ENCODE measurements at regions not wholly inside any gene's neighbourhood (a gene's known extent, or its start where the extent isn't known, plus 50 kb on each side); places are given as distances from the start of the nearest gene placed in this dataset.

GRCh38 chr20:52534616-52535015 is 343.0 kb upstream of the ZFP64 start:
- Histone ChIP-seq H3K9ac (ENCODE audit: low read depth, low read length) (no peak overlapping the region), H3K4me3 (ENCODE audit: insufficient read depth, low read depth, low read length) (no peak overlapping the region), H3K4ac (ENCODE audit: low read depth, low read length) (no peak overlapping the region), H3K27ac (ENCODE audit: insufficient read depth, low read length) (no peak overlapping the region), H3K56ac (ENCODE audit: extremely low read depth, insufficient read depth, low read length) (no peak overlapping the region), H3K9me3 (ENCODE audit: control insufficient read depth, insufficient read depth, low read length) (peaks cover 2% of the 10 kb centered on the region), H3K27me3 (ENCODE audit: control insufficient read depth, insufficient read depth, low read length) (no peaks in the 10 kb centered on the region; the same call in 1 of the 2 replicates), H2BK120ac (ENCODE audit: low read depth, low read length) (no peak overlapping the region), H3K4me2 (ENCODE audit: low read depth, low read length) (no peak overlapping the region), H4K5ac (ENCODE audit: low read depth, low read length) (no peak overlapping the region), H2AFZ (replicated peaks; ENCODE audit: low read length, poor library complexity) (no peak overlapping the region), H2BK15ac (ENCODE audit: low read depth, low read length) (no peak overlapping the region), H4K91ac (ENCODE audit: insufficient read depth, low read depth, low read length) (no peak overlapping the region), H3K14ac (replicated peaks; ENCODE audit: low read depth, low read length) (no peak overlapping the region), H3K18ac (ENCODE audit: low read depth, low read length) (no peak overlapping the region), H3K36me3 (ENCODE audit: control insufficient read depth, insufficient read depth, low read length) (no peaks in the 10 kb centered on the region), H4K20me1 (ENCODE audit: insufficient read depth, low read length) (no peaks in the 10 kb centered on the region), H3K4me1 (ENCODE audit: control insufficient read depth, insufficient read depth, low read length) (0 out of 2 replicates have a peak, but pooled peaks cover 2% of the 10 kb centered on the region), H2BK5ac (ENCODE audit: low read depth, low read length, poor library complexity, severe bottlenecking) (no peak overlapping the region), H3K79me1 (ENCODE audit: low read depth in 1 of 2, low read length in 2 of 2) (no peaks in the 10 kb centered on the region), H3K23ac (ENCODE audit: low read depth, low read length) (no peak overlapping the region), H2AK5ac (ENCODE audit: low read depth, low read length) (no peak overlapping the region), H3K9me1 (ENCODE audit: insufficient read depth, low read length) (no peaks in the 10 kb centered on the region), H4K8ac (ENCODE audit: low read depth in 2 of 2, low read length in 2 of 2) (no peak overlapping the region), H2AK9ac (replicated peaks; ENCODE audit: low read depth, low read length, poor library complexity) (no peak overlapping the region), H2BK20ac (ENCODE audit: low read depth, low read length) (no peak overlapping the region)
- WGBS, 2 experiments (ENCODE audit: extremely low coverage in 2 of 2, insufficient read length in 1 of 2) = no CpG with 5 or more reads among the region's 4 CpGs
- POLR2A ChIA-PET (ENCODE audit: unreplicated experiment) = no interaction called here
- TF ChIP-seq, protein P1, sequence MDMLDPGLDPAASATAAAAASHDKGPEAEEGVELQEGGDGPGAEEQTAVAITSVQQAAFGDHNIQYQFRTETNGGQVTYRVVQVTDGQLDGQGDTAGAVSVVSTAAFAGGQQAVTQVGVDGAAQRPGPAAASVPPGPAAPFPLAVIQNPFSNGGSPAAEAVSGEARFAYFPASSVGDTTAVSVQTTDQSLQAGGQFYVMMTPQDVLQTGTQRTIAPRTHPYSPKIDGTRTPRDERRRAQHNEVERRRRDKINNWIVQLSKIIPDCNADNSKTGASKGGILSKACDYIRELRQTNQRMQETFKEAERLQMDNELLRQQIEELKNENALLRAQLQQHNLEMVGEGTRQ (IDR thresholded peaks at IDR 0.05; ENCODE audit: low read depth, low read length) = no peak
- TF ChIP-seq BHLHE40 (IDR thresholded peaks at IDR 0.05; ENCODE audit: low read depth, low read length) (no peak), RCOR1 (IDR thresholded peaks at IDR 0.05; ENCODE audit: insufficient replicate concordance, low read length) (no peak), CTCF (conservative IDR thresholded peaks at IDR 0.05; ENCODE audit: low read depth, low read length) (no peak), MXI1 (IDR thresholded peaks at IDR 0.05; ENCODE audit: borderline replicate concordance, low read depth, low read length) (no peak), NFE2L2 (IDR thresholded peaks at IDR 0.05; ENCODE audit: low read depth, low read length) (no peak), ELK1 (IDR thresholded peaks at IDR 0.05; ENCODE audit: borderline replicate concordance, low read depth, low read length) (no peak), SMC3 (IDR thresholded peaks at IDR 0.05; ENCODE audit: low read depth, low read length) (no peak), MAFK (IDR thresholded peaks at IDR 0.05; ENCODE audit: low read depth, low read length) (no peak), CEBPB (IDR thresholded peaks at IDR 0.05; ENCODE audit: low read depth, low read length) (no peak), FOS (IDR thresholded peaks at IDR 0.05; ENCODE audit: low read depth, low read length) (no peak), RFX5 (IDR thresholded peaks at IDR 0.05; ENCODE audit: low read depth, low read length) (no peak), MAZ (IDR thresholded peaks at IDR 0.05; ENCODE audit: borderline replicate concordance, low read depth, low read length) (no peak), POLR2A (IDR thresholded peaks at IDR 0.05; ENCODE audit: low read depth, low read length) (no peak)
- CTCF ChIA-PET = no interaction called here
- no peak for DNase-seq
- intact Hi-C loops (cut with micrococcal nuclease) = loop anchor here (5.0 kb wide), 1 partner anchor 42 kb away; no protein-coding TSS in a partner anchor
- in situ Hi-C loops (cut with MboI; ENCODE audit: low sequenced_read_pairs) = no loop called here
- ATAC-seq (ENCODE audit: low read depth) = no peak
- no TSS peak for BruUV-seq (replicated peaks)
- dilution Hi-C loops (cut with HindIII; ENCODE audit: low sequenced_read_pairs, unreplicated experiment) = no loop called here

Data from IMR-90 (cell line).